HG02884 (cell line): ENCODE measurements at regions not wholly inside any gene's neighbourhood (a gene's known extent, or its start where the extent isn't known, plus 50 kb on each side); places are given as distances from the start of the nearest gene placed in this dataset.
A peak's percentile ranks its signal among the peaks of the same experiment; 100 is the strongest.
"Not testable (repeated sequence)": the region's sequence is repeated elsewhere in the genome, so short reads cannot be mapped to it uniquely, and the experiment has no call there.

Experiments used
- ATAC-seq: cut with Tn5 transposase; IDR thresholded peaks from one replicate; pipeline ENCODE4 v1.9.1; 2021; ENCODE audit warnings: mild to moderate bottlenecking, moderate library complexity; ENCODE audit not compliant: unreplicated experiment

DNA sequence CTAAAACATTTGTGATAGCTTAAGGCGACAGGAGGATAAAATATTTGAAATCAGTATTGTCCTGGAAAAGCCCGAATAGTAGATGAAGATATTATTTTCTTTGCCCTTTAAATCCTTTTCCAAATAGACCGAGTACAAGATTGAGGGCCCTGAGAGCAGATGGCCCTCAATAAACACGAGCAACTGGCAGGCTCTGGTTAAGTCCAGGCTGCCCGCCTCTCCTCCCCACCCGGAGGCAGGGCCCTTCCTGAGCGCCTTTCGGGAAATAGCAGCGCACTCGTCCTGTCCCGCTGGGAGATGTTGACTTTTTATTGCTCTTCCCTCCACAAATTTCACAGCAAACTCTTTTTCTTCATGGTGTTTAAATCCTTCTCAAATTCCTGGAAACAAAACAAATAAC, 50.8 kb upstream of the MAX start:
- ATAC-seq: no peak

DNA sequence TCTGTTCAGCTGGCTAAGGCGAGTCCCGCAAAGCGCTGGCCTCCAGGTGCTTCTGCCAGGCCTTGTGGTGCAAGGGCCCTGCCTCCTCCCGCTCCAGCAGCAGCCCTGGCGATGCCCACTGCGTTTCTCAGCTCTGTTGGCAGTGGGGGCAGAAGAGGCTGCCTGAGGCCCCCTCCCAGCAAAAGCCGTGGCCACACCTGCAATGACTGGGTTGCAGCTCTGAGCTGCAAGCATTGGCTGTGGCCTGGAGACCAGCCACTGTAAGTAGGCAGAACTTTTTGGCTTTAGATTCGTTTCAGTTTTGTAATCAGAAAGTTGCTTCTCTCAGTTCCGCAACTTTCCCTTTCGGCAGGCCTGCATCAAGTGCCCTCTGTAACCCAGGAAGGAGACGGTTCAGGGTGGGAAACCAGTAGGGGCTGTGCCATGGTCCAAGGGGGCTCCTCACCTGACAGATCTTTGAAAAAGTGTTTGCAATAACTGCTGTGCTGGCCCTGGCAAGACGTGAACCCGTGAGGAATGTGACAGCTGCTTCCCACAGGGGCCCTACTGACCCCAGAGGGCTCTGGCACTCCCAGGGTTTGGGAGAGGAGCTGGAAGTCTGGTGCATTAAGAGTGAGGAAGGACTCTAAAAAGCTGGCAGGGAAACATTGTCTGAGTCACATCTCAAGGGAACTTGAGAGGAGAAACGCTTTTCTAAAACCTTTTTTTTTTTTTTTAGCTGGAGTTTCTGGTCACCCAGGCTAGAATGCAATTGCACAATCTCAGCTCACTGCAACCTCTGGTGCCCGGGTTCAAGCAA, 54.5 kb upstream of the MAX start:
- ATAC-seq: peak; percentile 76

- peak; percentile 57 for ATAC-seq
Observed at GRCh38 chr14:65159281-65160062, 57.2 kb upstream of the MAX start.

DNA sequence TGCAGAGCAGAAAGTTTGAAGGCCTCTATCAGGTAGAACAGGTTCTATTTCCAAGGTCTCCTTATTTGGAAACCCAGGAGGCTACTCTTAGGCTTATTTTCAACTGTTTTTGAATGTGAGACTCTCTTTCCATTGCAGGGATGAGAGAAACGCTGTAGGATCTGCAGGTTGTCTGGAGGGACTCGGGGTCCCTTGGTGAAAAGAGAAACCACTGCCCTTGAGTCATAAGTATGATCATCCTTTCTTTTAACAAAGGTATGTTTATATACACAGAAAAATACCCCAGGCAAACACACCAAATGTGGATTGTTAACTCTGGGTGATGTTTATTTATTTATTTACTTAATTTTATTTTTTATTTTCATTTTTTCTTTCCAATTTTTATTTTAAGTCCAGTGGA, 57.8 kb upstream of the MAX start:
- no peak for ATAC-seq

DNA sequence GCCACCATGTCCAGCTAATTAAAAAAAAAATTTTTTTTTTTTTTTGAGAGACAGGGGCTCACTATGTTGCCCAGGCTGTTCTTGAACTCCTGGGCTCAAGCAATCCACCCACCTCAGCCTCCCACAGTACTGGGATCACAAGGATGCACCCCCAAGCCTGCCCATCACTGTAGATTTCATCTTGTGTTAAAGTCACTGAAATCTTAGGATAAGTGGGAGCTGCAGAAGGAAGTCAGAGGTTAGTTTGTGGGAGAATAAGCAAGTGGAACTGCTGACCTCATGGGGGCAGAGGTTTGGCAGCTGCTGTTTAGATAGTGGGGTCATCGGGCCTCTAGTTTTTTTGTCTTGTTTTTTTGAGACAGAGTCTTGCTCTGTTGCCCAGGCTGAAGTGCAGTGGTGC, 59.7 kb upstream of the MAX start:
- no peak for ATAC-seq

DNA sequence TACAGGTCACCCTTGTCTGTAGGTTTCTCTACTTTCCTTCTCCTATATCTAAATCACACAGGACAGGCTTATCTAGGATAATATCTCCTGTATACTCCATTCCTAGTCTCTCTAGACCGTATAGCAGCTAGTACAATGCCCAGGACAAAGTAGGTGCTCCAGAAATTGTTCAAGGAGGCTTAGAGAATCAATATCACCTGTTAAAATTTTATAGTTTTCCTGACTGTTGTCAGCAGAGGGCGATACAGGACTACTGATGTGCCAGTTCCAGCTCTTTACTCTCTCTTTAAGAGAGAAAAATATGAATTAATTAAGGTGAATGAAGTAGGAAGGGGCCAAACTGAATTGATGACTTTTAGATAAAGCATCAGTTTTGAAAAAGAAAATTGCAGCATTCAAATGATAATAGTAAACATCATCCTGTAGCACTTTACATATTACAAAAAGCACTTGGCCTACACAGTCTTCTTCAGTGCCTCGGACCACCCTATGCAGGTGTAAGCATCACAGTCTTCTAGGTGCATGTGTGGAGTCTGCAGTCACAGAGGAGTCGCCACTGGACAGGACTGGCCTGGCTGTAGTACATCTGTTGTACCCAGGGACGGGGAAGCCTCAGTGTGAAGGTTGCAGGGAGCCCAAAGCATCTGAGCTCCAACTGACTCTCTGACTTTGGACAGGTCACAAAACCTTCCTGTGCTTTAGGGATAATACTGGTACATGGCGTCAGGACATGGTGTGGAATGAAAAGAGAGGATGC, 61.9 kb upstream of the MAX start:
- no peak for ATAC-seq

- ATAC-seq: no peak
Observed at GRCh38 chr14:65164825-65165135, 62.5 kb upstream of the MAX start.

DNA sequence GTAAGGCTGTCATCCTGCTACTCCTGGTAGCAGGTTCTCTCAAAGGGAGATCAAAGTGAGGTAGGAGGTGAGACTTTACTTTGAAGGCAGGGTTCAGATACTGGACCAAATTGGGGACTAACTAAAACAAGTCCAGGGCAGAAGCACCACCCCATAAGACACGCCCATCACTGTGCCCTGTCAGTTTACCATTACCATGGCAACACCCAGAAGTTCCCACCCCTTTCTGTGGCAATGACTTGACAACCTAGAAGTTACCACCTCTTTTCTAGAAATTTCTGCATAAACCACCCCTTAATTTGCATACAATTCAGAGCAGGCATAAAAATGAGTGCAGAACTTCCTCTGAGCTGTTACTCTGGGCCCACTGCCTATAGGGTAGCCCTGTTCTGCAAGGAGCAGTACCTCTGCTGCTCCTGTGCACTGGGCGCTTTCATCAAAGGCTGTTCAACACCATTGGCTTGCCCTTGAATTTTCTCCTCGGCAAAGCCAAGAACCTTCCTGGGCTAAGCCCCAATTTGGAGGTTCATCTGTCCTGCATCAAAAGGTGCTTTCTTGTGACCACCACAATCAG, 64.8 kb upstream of the MAX start:
- no peak for ATAC-seq

DNA sequence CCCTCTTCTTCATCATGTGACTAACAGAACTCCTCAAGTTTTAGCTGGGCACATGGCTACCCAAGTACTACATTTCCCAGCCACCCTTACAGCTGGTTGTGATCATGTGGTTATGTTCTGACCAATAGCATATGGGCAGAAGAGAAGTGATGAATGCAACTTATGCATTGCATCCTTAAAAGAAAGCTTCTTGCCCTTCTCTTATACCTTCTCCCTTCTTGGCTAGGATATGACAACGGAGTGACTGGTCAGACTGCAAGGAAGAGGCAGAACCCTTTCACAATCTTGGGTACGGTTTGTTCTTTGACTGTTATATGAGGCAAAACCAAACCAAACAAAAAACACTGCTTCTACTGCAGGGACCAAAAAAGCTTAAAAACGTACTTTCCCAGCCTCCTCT, 66.5 kb upstream of the MAX start:
- ATAC-seq: no peak

GRCh38 chr14:65169351-65169750, 67.0 kb upstream of the MAX start:
- ATAC-seq: peak; percentile 77

GRCh38 chr14:65170318-65170717, 68.0 kb upstream of the MAX start:
- ATAC-seq: peak; percentile 1

DNA sequence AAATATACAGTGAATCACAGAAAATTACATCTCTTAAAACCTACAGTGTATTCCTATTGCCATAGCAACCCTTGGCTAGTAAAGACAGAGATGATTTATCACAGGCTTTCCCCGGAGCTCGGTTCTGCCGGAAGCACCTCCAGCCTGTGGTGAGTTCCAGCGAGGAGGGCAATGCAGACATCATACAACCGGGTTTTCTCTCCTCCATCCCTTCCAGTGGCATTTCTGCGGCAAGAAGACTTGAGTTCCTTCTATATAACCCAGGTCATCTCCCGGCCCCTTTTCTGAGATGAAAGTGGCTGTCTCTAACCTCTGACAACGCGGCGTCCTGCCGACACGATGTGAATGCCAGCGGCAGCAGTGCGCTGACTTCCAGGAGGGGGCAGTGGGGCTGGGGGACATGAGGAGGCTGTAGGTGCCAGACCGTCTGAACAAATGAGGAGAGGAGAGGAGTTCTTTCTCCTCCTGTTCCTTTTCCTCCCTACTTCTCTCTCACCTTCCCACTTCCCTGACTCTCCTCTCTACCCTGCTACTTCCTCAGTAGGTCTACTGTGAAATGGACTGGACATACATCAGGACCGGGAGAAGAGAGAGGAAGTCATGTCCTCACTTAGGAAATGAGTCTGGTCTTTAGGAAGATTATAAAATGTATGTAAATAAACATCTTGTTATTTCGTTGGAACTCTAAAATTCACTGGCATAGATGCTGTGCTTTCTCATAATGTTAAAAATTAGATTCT, 68.6 kb upstream of the MAX start:
- peak; percentile 45 for ATAC-seq

GRCh38 chr14:65173973-65174693, 71.8 kb upstream of the MAX start:
- ATAC-seq: no peak

DNA sequence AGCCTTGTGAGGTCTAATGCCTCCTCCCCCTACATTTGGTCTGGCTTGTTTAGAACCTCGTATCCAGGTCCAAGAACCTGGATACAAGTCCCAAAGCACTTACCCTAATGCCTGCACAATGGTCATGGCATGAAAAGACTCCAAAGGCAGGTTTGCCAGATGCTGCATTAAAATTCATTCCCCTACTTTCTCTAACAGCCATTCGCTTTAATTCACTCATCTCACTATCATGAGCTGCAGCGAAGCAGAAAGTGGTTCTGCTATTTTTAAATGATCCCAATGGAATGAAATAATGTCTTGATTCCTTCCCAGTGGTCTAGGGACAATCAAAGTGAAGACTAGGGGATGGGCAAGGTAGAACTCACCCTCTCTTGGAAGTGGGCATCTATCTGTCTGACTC, 72.5 kb upstream of the MAX start:
- no peak for ATAC-seq

- no peak for ATAC-seq
Observed at GRCh38 chr14:65177551-65177950, 75.2 kb upstream of the MAX start.

GRCh38 chr14:65179231-65179630, 76.9 kb upstream of the MAX start:
- not testable (repeated sequence) for ATAC-seq

DNA sequence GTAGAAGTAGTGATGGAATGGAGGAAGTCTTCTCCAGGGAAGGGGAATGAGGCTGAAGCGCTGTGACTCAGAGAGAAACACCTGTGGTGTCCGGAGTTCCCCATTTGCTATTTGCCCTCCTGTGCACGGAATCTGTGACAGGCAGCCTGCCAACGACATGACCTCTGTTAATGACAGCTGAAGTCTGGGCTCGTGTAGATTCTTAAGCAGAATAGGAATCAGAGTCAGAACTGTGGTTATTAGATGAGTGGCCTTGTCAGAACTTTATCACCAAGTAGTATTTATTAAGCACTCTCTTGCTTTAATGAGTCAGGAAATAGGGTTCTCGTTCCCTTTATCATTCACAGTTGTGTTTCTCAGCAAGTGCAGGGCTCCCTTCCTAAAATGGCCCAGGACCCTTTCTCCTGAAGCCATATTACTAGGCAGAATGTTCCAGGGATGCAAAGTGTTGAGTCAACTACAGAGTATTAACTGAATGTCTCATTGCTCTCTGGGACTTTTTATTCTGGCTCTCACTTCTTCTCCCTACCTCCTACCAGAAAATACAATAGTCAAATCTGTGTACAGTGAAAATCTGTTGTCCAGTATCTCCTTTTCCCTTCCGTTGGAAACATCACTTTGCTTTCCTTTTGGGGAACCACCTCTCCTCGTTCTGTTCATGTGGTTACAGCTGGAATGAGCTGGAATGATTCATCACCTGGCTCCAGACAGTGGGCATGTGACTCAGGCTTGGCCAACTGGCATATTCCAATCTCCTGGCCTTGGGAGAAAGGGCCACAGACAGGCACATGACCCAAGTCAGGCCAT, 77.8 kb upstream of the MAX start:
- peak; percentile 92 for ATAC-seq

DNA sequence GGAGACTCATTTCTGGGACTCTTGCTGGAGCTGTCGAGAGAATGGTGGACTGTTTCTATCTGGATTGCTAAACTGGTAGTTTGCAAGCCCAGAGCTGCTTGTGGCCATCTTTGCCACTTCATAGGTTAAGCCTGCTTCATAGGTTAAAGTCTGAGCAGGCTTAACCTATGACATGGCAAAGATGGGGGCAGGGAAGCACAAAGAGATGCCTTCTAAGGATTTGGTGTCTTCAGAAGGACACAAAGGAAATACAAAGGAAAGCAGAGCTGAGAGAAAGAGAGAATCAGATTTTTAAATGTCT, 78.4 kb upstream of the MAX start:
- ATAC-seq: no peak

GRCh38 chr14:65184032-65184764, 81.9 kb upstream of the MAX start:
- ATAC-seq: no peak
